WTC11 (cell line): ENCODE measurements at regions not wholly inside any gene's neighbourhood (a gene's known extent, or its start where the extent isn't known, plus 50 kb on each side); places are given as distances from the start of the nearest gene placed in this dataset.

Experiments used
- AFF4 ChIP-seq: sonication (generic); formaldehyde crosslinking; IDR thresholded peaks from 2 replicates; pipeline ENCODE4 v1.8.1; 2023; ENCODE audit warnings: mild to moderate bottlenecking, missing genetic modification reagents, borderline replicate concordance
- CBFB ChIP-seq: sonication (generic); formaldehyde crosslinking; IDR thresholded peaks from 2 replicates; pipeline ENCODE4 v1.8.1; 2022; ENCODE audit warnings: mild to moderate bottlenecking, low read depth, missing genetic modification reagents
- ZNF121 ChIP-seq: sonication (generic); formaldehyde crosslinking; IDR thresholded peaks from 2 replicates; pipeline ENCODE4 v1.8.0; 2023; ENCODE audit warnings: missing genetic modification reagents
- TF ChIP-seq, protein P1 (sequence below): fragments of 200-600 bp; IDR thresholded peaks from 2 replicates; pipeline ENCODE4 v1.8.0; 2022; ENCODE audit warnings: antibody characterized with exemption
- TF ChIP-seq, protein P2 (sequence below): sonication (generic); formaldehyde crosslinking; IDR thresholded peaks from 2 replicates; pipeline ENCODE4 v1.8.0; 2022; ENCODE audit warnings: mild to moderate bottlenecking, missing genetic modification reagents

DNA sequence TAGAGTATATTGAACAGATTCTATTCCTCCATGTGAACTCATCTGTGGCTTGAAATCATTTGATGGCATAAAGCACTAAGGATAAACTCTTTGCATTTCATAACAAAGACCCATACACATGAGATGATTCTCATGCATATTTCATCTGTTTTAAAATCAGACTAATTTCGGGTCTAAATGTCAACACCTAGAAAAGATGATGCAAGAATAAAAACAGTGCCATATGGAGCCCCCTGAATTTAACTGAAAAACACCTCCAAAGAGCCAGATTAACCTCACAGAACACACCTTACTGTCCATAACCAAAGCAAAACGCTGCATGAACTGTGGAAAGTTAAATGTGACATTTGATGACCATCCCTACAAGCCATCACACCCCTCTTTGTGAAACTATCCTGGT is 59.7 kb downstream of the ELAPOR2 start:
- TF ChIP-seq AFF4 (CRISPR knock-in tag) (no peak), CBFB (no peak), ZNF121 (CRISPR knock-in tag) (no peak)
- TF ChIP-seq, protein P1, sequence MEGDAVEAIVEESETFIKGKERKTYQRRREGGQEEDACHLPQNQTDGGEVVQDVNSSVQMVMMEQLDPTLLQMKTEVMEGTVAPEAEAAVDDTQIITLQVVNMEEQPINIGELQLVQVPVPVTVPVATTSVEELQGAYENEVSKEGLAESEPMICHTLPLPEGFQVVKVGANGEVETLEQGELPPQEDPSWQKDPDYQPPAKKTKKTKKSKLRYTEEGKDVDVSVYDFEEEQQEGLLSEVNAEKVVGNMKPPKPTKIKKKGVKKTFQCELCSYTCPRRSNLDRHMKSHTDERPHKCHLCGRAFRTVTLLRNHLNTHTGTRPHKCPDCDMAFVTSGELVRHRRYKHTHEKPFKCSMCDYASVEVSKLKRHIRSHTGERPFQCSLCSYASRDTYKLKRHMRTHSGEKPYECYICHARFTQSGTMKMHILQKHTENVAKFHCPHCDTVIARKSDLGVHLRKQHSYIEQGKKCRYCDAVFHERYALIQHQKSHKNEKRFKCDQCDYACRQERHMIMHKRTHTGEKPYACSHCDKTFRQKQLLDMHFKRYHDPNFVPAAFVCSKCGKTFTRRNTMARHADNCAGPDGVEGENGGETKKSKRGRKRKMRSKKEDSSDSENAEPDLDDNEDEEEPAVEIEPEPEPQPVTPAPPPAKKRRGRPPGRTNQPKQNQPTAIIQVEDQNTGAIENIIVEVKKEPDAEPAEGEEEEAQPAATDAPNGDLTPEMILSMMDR = no peak
- TF ChIP-seq, protein P2, sequence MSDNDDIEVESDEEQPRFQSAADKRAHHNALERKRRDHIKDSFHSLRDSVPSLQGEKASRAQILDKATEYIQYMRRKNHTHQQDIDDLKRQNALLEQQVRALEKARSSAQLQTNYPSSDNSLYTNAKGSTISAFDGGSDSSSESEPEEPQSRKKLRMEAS (CRISPR knock-in tag) = no peak
